PFSK-1 (cell line): ENCODE measurements at regions not wholly inside any gene's neighbourhood (a gene's known extent, or its start where the extent isn't known, plus 50 kb on each side); places are given as distances from the start of the nearest gene placed in this dataset.

Experiments
- FOXP2 ChIP-seq: optimal IDR thresholded peaks from 2 replicates; pipeline ENCODE3; 2011; ENCODE audit warnings: borderline replicate concordance, control low read depth, inconsistent platforms; ENCODE audit not compliant: insufficient read depth; ENCODE audit errors: extremely low read length, extremely low read depth
- POLR2AphosphoS5 ChIP-seq: IDR thresholded peaks from 2 replicates; pipeline ENCODE4 v1.6.1; 2012; ENCODE audit warnings: low read depth, mild to moderate bottlenecking, control low read depth, low read length, moderate library complexity
- SIN3A ChIP-seq: IDR thresholded peaks from 2 replicates; pipeline ENCODE4 v1.6.1; 2012; ENCODE audit warnings: mild to moderate bottlenecking, low read length, moderate library complexity, borderline replicate concordance; ENCODE audit not compliant: insufficient read depth
- TAF1 ChIP-seq: IDR thresholded peaks from 2 replicates; pipeline ENCODE4 v1.6.1; 2012; ENCODE audit warnings: low read length, control low read depth, borderline replicate concordance; ENCODE audit not compliant: insufficient read depth
- TF ChIP-seq, protein P1 (sequence below), 2 experiments: IDR thresholded peaks; 2 replicates each; pipeline versions ENCODE4 v1.6.1 to v1.8.0; 2011 to 2012; ENCODE audit warnings: low read depth in 2 of 2, low read length in 2 of 2, control low read depth in 1 of 2, inconsistent platforms in 1 of 2, mild to moderate bottlenecking in 1 of 2, moderate library complexity in 1 of 2; ENCODE audit not compliant: insufficient read depth in 1 of 2

DNA sequence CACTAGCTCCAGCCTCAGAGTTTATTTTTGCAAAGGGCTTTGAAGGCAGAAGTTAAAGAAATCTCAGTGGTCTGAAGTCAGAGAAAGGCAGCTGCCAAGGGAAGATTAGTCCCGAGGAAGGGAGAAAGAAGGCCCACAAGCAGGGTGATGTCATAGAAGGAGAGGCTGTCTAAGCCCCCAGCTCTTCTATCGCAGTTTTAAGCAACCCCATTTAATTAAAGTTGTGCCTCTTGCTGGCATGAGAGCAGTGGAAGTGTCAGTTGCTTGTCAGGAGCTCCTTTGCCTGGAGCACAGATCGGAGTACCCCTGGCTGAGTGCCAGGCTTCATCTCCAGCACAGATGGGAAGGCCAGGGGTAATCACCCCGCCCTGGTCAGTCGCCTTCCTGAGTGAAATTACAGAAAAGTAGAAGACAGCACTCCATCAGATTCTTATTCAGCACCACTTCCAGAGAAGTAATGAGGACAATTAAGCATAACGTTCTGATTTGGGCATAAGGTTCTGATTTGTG, 530.7 kb downstream of the EPHB1 start:
- TF ChIP-seq TAF1 (no peak), POLR2AphosphoS5 (no peak), FOXP2 (no peak), SIN3A (no peak)
- TF ChIP-seq, protein P1, sequence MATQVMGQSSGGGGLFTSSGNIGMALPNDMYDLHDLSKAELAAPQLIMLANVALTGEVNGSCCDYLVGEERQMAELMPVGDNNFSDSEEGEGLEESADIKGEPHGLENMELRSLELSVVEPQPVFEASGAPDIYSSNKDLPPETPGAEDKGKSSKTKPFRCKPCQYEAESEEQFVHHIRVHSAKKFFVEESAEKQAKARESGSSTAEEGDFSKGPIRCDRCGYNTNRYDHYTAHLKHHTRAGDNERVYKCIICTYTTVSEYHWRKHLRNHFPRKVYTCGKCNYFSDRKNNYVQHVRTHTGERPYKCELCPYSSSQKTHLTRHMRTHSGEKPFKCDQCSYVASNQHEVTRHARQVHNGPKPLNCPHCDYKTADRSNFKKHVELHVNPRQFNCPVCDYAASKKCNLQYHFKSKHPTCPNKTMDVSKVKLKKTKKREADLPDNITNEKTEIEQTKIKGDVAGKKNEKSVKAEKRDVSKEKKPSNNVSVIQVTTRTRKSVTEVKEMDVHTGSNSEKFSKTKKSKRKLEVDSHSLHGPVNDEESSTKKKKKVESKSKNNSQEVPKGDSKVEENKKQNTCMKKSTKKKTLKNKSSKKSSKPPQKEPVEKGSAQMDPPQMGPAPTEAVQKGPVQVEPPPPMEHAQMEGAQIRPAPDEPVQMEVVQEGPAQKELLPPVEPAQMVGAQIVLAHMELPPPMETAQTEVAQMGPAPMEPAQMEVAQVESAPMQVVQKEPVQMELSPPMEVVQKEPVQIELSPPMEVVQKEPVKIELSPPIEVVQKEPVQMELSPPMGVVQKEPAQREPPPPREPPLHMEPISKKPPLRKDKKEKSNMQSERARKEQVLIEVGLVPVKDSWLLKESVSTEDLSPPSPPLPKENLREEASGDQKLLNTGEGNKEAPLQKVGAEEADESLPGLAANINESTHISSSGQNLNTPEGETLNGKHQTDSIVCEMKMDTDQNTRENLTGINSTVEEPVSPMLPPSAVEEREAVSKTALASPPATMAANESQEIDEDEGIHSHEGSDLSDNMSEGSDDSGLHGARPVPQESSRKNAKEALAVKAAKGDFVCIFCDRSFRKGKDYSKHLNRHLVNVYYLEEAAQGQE (IDR thresholded peaks at IDR 0.05; ENCODE audit: insufficient read depth in 1 of 2, low read depth in 2 of 2, low read length in 2 of 2): no peak

DNA sequence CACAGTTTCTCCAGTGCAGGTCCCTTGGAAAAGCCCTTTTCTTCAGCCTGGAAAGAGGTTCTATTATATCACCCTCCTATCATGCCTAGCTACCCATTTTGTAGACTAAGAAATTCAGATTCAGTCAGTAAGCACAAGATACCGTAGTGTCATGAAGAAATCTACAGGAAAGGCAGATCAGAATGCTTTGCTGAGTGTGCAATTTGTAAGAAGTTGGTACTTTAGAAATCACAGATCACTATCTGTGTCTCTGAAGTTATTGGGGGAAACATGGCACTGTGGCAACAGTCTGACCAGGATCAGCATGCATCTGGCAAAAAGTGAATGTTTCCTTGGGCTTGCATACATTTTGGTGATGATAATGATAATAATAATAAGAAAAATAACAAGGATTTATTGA, 531.8 kb downstream of the EPHB1 start:
- TF ChIP-seq FOXP2 (no peak), POLR2AphosphoS5 (no peak), SIN3A (no peak), TAF1 (no peak)
- TF ChIP-seq, protein P1 (IDR thresholded peaks at IDR 0.05; ENCODE audit: insufficient read depth in 1 of 2, low read depth in 2 of 2, low read length in 2 of 2): no peak

DNA sequence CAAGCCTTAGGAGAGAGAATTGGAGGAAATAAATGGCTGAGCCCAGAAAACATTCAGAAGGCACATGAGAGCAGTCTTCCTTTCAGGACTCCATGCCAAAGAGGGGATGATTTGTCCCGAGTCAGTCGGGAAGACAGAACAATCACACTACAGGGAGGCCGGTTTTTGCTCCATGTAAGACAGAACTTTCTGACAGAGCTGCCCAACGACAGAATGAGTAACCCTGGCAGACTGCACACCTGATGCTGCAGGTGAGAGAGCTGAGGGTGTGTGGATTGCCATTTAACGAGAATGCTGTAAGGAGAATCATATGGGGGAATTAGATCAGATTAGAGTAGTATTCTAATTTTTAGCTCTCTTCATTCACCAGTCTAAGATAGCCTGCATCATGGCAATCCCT, 533.0 kb downstream of the EPHB1 start:
- TF ChIP-seq SIN3A: no peak
- no peak for TF ChIP-seq POLR2AphosphoS5
- TF ChIP-seq TAF1: no peak
- TF ChIP-seq, protein P1 (IDR thresholded peaks at IDR 0.05; ENCODE audit: insufficient read depth in 1 of 2, low read depth in 2 of 2, low read length in 2 of 2): no peak
- no peak for TF ChIP-seq FOXP2

DNA sequence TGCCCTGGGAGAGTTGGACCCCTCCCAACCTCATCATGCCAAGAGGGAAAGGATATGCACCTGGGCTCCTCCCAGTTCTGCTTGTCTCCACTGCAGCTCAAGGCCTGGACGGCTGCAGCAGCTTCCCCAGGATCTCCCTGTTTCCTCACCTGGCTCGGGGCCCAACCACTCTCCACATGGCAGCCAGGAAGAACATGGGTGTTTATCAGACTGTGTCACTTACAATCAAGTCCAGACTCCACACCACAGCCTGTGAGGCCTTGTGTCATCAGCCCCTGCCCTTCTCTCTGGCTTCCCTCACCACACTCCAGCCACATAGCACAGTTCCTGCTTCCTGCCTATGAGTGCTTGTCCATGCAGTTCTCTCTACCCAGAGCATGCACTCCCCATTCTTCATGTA, 534.4 kb downstream of the EPHB1 start:
- TF ChIP-seq, protein P1 (IDR thresholded peaks at IDR 0.05; ENCODE audit: insufficient read depth in 1 of 2, low read depth in 2 of 2, low read length in 2 of 2): no peak
- TF ChIP-seq FOXP2 (no peak), SIN3A (no peak), TAF1 (no peak), POLR2AphosphoS5 (no peak)

DNA sequence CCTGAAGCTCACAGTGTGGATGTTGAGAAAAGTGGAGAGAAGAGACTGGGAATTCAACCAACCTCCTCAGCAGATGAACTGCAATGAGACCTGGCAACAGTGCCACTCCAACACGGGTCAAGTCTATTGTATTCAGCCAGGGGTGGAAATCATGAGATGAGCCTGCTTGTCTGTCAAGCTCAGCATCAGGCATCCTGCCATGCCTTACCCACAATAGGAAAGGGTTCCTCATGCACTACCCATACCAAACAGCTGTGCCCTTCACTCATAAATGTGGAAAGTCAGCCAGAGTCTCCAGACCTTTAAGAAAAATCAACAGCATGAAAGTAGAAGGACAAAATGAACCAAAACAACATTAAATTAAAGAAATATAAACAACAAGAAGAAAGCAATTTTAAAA, 542.1 kb downstream of the EPHB1 start:
- TF ChIP-seq POLR2AphosphoS5 (no peak), TAF1 (no peak), FOXP2 (no peak), SIN3A (no peak)
- TF ChIP-seq, protein P1 (IDR thresholded peaks at IDR 0.05; ENCODE audit: insufficient read depth in 1 of 2, low read depth in 2 of 2, low read length in 2 of 2): no peak
